HEK293T (cell line): ENCODE measurements at regions not wholly inside any gene's neighbourhood (a gene's known extent, or its start where the extent isn't known, plus 50 kb on each side); places are given as distances from the start of the nearest gene placed in this dataset.

Experiments
- CTCF ChIA-PET: fragments of 350-600 bp; formaldehyde crosslinking; extraction: SDS; loops from one replicate; lab custom pipeline; 2021; ENCODE audit warnings: antibody characterized with exemption, inconsistent platforms; lab: Yijun Ruan, JAX
- POLR2A ChIA-PET: fragments of 350-600 bp; formaldehyde crosslinking; extraction: SDS; loops from one replicate; lab custom pipeline; 2020; ENCODE audit warnings: antibody characterized with exemption, inconsistent platforms; lab: Yijun Ruan, JAX
- DNase-seq: peaks from one replicate; pipeline ENCODE4 v3.0.0; 2012; ENCODE audit warnings: mixed read lengths; ENCODE audit errors: extremely low spot score
- ARNT ChIP-seq: fragments of 450-650 bp; IDR thresholded peaks from 2 replicates; pipeline ENCODE4 v1.6.1; 2017; ENCODE audit warnings: mild to moderate bottlenecking
- BHLHE40 ChIP-seq: fragments of 450-650 bp; IDR thresholded peaks from 2 replicates; pipeline ENCODE4 v1.6.1; 2016; ENCODE audit warnings: mild to moderate bottlenecking, moderate library complexity, borderline replicate concordance
- CTBP1 ChIP-seq: fragments of 450-650 bp; IDR thresholded peaks from 2 replicates; pipeline ENCODE4 v1.6.1; 2016; ENCODE audit warnings: borderline replicate concordance
- ELF4 ChIP-seq: fragments of 450-650 bp; IDR thresholded peaks from 2 replicates; pipeline ENCODE4 v1.6.1; 2017; ENCODE audit warnings: antibody characterized with exemption
- FOXA1 ChIP-seq: fragments of 450-650 bp; IDR thresholded peaks from 2 replicates; pipeline ENCODE4 v1.6.1; 2016; ENCODE audit warnings: mild to moderate bottlenecking
- FOXK2 ChIP-seq: fragments of 450-650 bp; IDR thresholded peaks from 2 replicates; pipeline ENCODE4 v1.6.1; 2016; ENCODE audit warnings: mild to moderate bottlenecking
- FOXM1 ChIP-seq: fragments of 450-650 bp; IDR thresholded peaks from 2 replicates; pipeline ENCODE4 v1.6.1; 2017; ENCODE audit warnings: mild to moderate bottlenecking, borderline replicate concordance
- HDGF ChIP-seq: fragments of 450-650 bp; IDR thresholded peaks from 2 replicates; pipeline ENCODE4 v1.6.1; 2017; ENCODE audit warnings: antibody characterized with exemption, borderline replicate concordance
- L3MBTL2 ChIP-seq: fragments of 450-650 bp; conservative IDR thresholded peaks from 2 replicates; pipeline ENCODE4 v1.6.1; 2016; ENCODE audit warnings: mild to moderate bottlenecking
- LEF1 ChIP-seq: fragments of 450-650 bp; IDR thresholded peaks from 2 replicates; pipeline ENCODE4 v1.6.1; 2017; ENCODE audit warnings: mild to moderate bottlenecking, borderline replicate concordance
- NFRKB ChIP-seq: fragments of 450-650 bp; IDR thresholded peaks from 2 replicates; pipeline ENCODE4 v1.6.1; 2016; ENCODE audit warnings: mild to moderate bottlenecking, moderate library complexity
- PKNOX1 ChIP-seq: fragments of 450-650 bp; IDR thresholded peaks from 2 replicates; pipeline ENCODE4 v1.6.1; 2016
- SP1 ChIP-seq: fragments of 450-650 bp; IDR thresholded peaks from 2 replicates; pipeline ENCODE4 v1.6.1; 2017
- SUZ12 ChIP-seq: fragments of 450-650 bp; IDR thresholded peaks from 2 replicates; pipeline ENCODE4 v1.6.1; 2016; ENCODE audit warnings: mild to moderate bottlenecking
- TARDBP ChIP-seq: fragments of 450-650 bp; IDR thresholded peaks from 2 replicates; pipeline ENCODE4 v1.6.1; 2016
- ZNF384 ChIP-seq: fragments of 450-650 bp; IDR thresholded peaks from 2 replicates; pipeline ENCODE4 v1.6.1; 2016

- POLR2A ChIA-PET: no interaction called here
- no peak for DNase-seq
- CTCF ChIA-PET: no interaction called here
- no peak for TF ChIP-seq TARDBP
- no peak for TF ChIP-seq LEF1
- no peak for TF ChIP-seq ARNT
- no peak for TF ChIP-seq FOXM1
- TF ChIP-seq SUZ12: no peak
- no peak for TF ChIP-seq ELF4
- TF ChIP-seq L3MBTL2: no peak
- no peak for TF ChIP-seq CTBP1
- TF ChIP-seq SP1: no peak
- TF ChIP-seq ZNF384: no peak
- TF ChIP-seq BHLHE40: no peak
- no peak for TF ChIP-seq HDGF
- no peak for TF ChIP-seq PKNOX1
These were observed 1202.9 kb upstream of the CDH8 start for GRCh38 chr16:63239065-63239570.

- ChIA-PET POLR2A (no interaction called here), CTCF (no interaction called here)
- no peak for TF ChIP-seq CTBP1
- no peak for TF ChIP-seq LEF1
- TF ChIP-seq BHLHE40: no peak
- no peak for TF ChIP-seq NFRKB
- no peak for DNase-seq
These were observed 1194.3 kb upstream of the CDH8 start for GRCh38 chr16:63230421-63231040.

- ChIA-PET CTCF (no interaction called here), POLR2A (no interaction called here)
- no peak for DNase-seq
- TF ChIP-seq FOXA1: no peak
- no peak for TF ChIP-seq ELF4
- no peak for TF ChIP-seq FOXK2
- no peak for TF ChIP-seq HDGF
- no peak for TF ChIP-seq FOXM1
These were observed 1192.0 kb upstream of the CDH8 start for GRCh38 chr16:63228259-63228658.

- TF ChIP-seq ARNT (no peak), PKNOX1 (no peak), CTBP1 (no peak), HDGF (no peak), FOXK2 (no peak), BHLHE40 (no peak), SP1 (no peak), FOXA1 (no peak), ZNF384 (no peak), NFRKB (no peak), SUZ12 (no peak), LEF1 (no peak), FOXM1 (no peak), TARDBP (no peak), ELF4 (no peak), L3MBTL2 (no peak)
- DNase-seq: no peak
- ChIA-PET CTCF (no interaction called here), POLR2A (no interaction called here)
These were observed 1187.6 kb upstream of the CDH8 start for GRCh38 chr16:63223851-63224250.

- DNase-seq: no peak
- ChIA-PET CTCF (no interaction called here), POLR2A (no interaction called here)
- no peak for TF ChIP-seq SUZ12
- TF ChIP-seq HDGF: no peak
- TF ChIP-seq BHLHE40: no peak
- TF ChIP-seq LEF1: no peak
- TF ChIP-seq L3MBTL2: no peak
- no peak for TF ChIP-seq NFRKB
- no peak for TF ChIP-seq ELF4
- no peak for TF ChIP-seq ZNF384
- no peak for TF ChIP-seq FOXK2
- no peak for TF ChIP-seq TARDBP
- TF ChIP-seq FOXA1: no peak
- no peak for TF ChIP-seq SP1
- TF ChIP-seq FOXM1: no peak
- no peak for TF ChIP-seq CTBP1
- TF ChIP-seq ARNT: no peak
- no peak for TF ChIP-seq PKNOX1
These were observed 1180.6 kb upstream of the CDH8 start for GRCh38 chr16:63216696-63217423.

GRCh38 chr16:63201851-63202250 is 1165.6 kb upstream of the CDH8 start:
- no peak for DNase-seq
- no peak for TF ChIP-seq HDGF
- no peak for TF ChIP-seq FOXA1
- TF ChIP-seq FOXM1: no peak
- no peak for TF ChIP-seq FOXK2
- TF ChIP-seq ELF4: no peak
- TF ChIP-seq NFRKB: no peak
- TF ChIP-seq BHLHE40: no peak
- TF ChIP-seq PKNOX1: no peak
- TF ChIP-seq L3MBTL2: no peak
- no peak for TF ChIP-seq ZNF384
- TF ChIP-seq ARNT: no peak
- TF ChIP-seq LEF1: no peak
- TF ChIP-seq CTBP1: no peak
- TF ChIP-seq SP1: no peak
- TF ChIP-seq SUZ12: no peak
- ChIA-PET POLR2A (no interaction called here), CTCF (no interaction called here)
